PFSK-1 (cell line): ENCODE measurements at regions not wholly inside any gene's neighbourhood (a gene's known extent, or its start where the extent isn't known, plus 50 kb on each side); places are given as distances from the start of the nearest gene placed in this dataset.

Source experiments
- FOXP2 ChIP-seq: optimal IDR thresholded peaks from 2 replicates; pipeline ENCODE3; 2011; ENCODE audit warnings: borderline replicate concordance, control low read depth, inconsistent platforms; ENCODE audit not compliant: insufficient read depth; ENCODE audit errors: extremely low read length, extremely low read depth
- POLR2AphosphoS5 ChIP-seq: IDR thresholded peaks from 2 replicates; pipeline ENCODE4 v1.6.1; 2012; ENCODE audit warnings: low read depth, mild to moderate bottlenecking, control low read depth, low read length, moderate library complexity
- SIN3A ChIP-seq: IDR thresholded peaks from 2 replicates; pipeline ENCODE4 v1.6.1; 2012; ENCODE audit warnings: mild to moderate bottlenecking, low read length, moderate library complexity, borderline replicate concordance; ENCODE audit not compliant: insufficient read depth
- TAF1 ChIP-seq: IDR thresholded peaks from 2 replicates; pipeline ENCODE4 v1.6.1; 2012; ENCODE audit warnings: low read length, control low read depth, borderline replicate concordance; ENCODE audit not compliant: insufficient read depth
- TF ChIP-seq, protein P1 (sequence below), 2 experiments: IDR thresholded peaks; 2 replicates each; pipeline versions ENCODE4 v1.6.1 to v1.8.0; 2011 to 2012; ENCODE audit warnings: low read depth in 2 of 2, low read length in 2 of 2, control low read depth in 1 of 2, inconsistent platforms in 1 of 2, mild to moderate bottlenecking in 1 of 2, moderate library complexity in 1 of 2; ENCODE audit not compliant: insufficient read depth in 1 of 2

DNA sequence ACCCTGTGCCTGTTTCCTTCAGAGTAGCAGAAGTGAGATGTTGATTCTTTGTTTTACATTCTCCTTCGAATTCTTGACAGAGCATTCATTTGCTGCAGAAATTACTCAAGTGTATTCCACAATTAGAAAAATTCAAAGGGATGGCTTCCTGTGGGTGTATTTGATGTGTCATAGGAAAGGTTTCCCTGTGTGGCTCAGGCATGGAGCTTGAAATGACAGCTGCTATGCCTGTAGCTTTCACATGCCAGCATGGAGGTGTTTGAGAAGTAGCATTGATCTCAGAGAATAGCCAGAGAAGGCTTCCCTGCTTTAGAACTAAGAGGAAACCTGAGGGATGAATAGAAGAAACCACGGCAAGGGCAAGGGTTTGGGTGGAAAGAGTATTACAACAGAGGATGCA is 317.2 kb upstream of the DEPDC1 start:
- TF ChIP-seq POLR2AphosphoS5 (no peak), TAF1 (no peak), SIN3A (no peak), FOXP2 (no peak)
- TF ChIP-seq, protein P1, sequence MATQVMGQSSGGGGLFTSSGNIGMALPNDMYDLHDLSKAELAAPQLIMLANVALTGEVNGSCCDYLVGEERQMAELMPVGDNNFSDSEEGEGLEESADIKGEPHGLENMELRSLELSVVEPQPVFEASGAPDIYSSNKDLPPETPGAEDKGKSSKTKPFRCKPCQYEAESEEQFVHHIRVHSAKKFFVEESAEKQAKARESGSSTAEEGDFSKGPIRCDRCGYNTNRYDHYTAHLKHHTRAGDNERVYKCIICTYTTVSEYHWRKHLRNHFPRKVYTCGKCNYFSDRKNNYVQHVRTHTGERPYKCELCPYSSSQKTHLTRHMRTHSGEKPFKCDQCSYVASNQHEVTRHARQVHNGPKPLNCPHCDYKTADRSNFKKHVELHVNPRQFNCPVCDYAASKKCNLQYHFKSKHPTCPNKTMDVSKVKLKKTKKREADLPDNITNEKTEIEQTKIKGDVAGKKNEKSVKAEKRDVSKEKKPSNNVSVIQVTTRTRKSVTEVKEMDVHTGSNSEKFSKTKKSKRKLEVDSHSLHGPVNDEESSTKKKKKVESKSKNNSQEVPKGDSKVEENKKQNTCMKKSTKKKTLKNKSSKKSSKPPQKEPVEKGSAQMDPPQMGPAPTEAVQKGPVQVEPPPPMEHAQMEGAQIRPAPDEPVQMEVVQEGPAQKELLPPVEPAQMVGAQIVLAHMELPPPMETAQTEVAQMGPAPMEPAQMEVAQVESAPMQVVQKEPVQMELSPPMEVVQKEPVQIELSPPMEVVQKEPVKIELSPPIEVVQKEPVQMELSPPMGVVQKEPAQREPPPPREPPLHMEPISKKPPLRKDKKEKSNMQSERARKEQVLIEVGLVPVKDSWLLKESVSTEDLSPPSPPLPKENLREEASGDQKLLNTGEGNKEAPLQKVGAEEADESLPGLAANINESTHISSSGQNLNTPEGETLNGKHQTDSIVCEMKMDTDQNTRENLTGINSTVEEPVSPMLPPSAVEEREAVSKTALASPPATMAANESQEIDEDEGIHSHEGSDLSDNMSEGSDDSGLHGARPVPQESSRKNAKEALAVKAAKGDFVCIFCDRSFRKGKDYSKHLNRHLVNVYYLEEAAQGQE (IDR thresholded peaks at IDR 0.05; ENCODE audit: insufficient read depth in 1 of 2, low read depth in 2 of 2, low read length in 2 of 2) = no peak
